H9 (cell line): ENCODE measurements at regions not wholly inside any gene's neighbourhood (a gene's known extent, or its start where the extent isn't known, plus 50 kb on each side); places are given as distances from the start of the nearest gene placed in this dataset.

Source experiments
- DNase-seq: peaks from one replicate; pipeline ENCODE4 v3.0.0-alpha.2; 2017
- H2AFZ ChIP-seq: one replicate; pipeline ENCODE4 v1.6.1; 2013; ENCODE audit warnings: mild to moderate bottlenecking, low read length, control low read depth, moderate library complexity
- H2AK5ac ChIP-seq: 2 replicates; pipeline ENCODE4 v1.6.1; 2013; ENCODE audit warnings: low read length, control low read depth, mixed read lengths; ENCODE audit not compliant: insufficient read length
- H2BK120ac ChIP-seq: one replicate; pipeline ENCODE4 v1.6.1; 2013; ENCODE audit warnings: low read depth, mild to moderate bottlenecking, low read length, control low read depth, inconsistent platforms; ENCODE audit not compliant: poor library complexity, severe bottlenecking
- H2BK12ac ChIP-seq: 2 replicates; pipeline ENCODE4 v1.6.1; 2013; ENCODE audit warnings: low read length, control low read depth, mixed read lengths, low read depth; ENCODE audit not compliant: insufficient read length
- H2BK15ac ChIP-seq: 2 replicates; pipeline ENCODE4 v1.6.1; 2013; ENCODE audit warnings: low read depth, low read length, control low read depth
- H2BK20ac ChIP-seq: one replicate; pipeline ENCODE4 v1.6.1; 2013; ENCODE audit warnings: low read depth, mild to moderate bottlenecking, low read length, control low read depth, inconsistent platforms; ENCODE audit not compliant: poor library complexity, severe bottlenecking
- H2BK5ac ChIP-seq: 2 replicates; pipeline ENCODE4 v1.6.1; 2013; ENCODE audit warnings: low read length, control low read depth, mixed read lengths; ENCODE audit not compliant: insufficient read length
- H3K14ac ChIP-seq: 2 replicates; pipeline ENCODE4 v1.6.1; 2013; ENCODE audit warnings: low read length, control low read depth; ENCODE audit not compliant: insufficient read depth
- H3K18ac ChIP-seq: 2 replicates; pipeline ENCODE4 v1.6.1; 2013; ENCODE audit warnings: low read depth, mild to moderate bottlenecking, mixed read lengths, low read length, control low read depth; ENCODE audit not compliant: insufficient read length
- H3K23ac ChIP-seq: 2 replicates; pipeline ENCODE4 v1.6.1; 2013; ENCODE audit warnings: low read length, control low read depth, mixed read lengths, low read depth; ENCODE audit not compliant: insufficient read length
- H3K23me2 ChIP-seq: 2 replicates; pipeline ENCODE4 v1.6.1; 2013; ENCODE audit warnings: low read depth, mild to moderate bottlenecking, mixed read lengths, low read length, control low read depth; ENCODE audit not compliant: insufficient read length, poor library complexity, severe bottlenecking
- H3K27ac ChIP-seq: 2 replicates; pipeline ENCODE4 v1.5.1; 2013; ENCODE audit warnings: low read length, control low read depth, mixed read lengths, low read depth; ENCODE audit not compliant: insufficient read length
- H3K27me3 ChIP-seq: 2 replicates; pipeline ENCODE4 v1.6.1; 2013; ENCODE audit warnings: low read length, control low read depth, inconsistent platforms; ENCODE audit not compliant: insufficient read depth
- H3K4ac ChIP-seq: 2 replicates; pipeline ENCODE4 v1.6.1; 2013; ENCODE audit warnings: low read depth, mild to moderate bottlenecking, control low read depth, inconsistent platforms, low read length, moderate library complexity
- H3K4me1 ChIP-seq: 2 replicates; pipeline ENCODE4 v1.6.1; 2013; ENCODE audit warnings: low read length, control low read depth, inconsistent platforms; ENCODE audit not compliant: insufficient read depth
- H3K4me2 ChIP-seq: 2 replicates; pipeline ENCODE4 v1.6.1; 2013; ENCODE audit warnings: low read length, control low read depth, mixed read lengths; ENCODE audit not compliant: insufficient read length, insufficient read depth
- H3K56ac ChIP-seq: 2 replicates; pipeline ENCODE4 v1.6.1; 2013; ENCODE audit warnings: low read depth, mild to moderate bottlenecking, mixed read lengths, low read length, control low read depth; ENCODE audit not compliant: insufficient read length
- H3K79me1 ChIP-seq: 2 replicates; pipeline ENCODE4 v1.6.1; 2013; ENCODE audit warnings: low read depth, mild to moderate bottlenecking, moderate library complexity, low read length, control low read depth, inconsistent platforms; ENCODE audit not compliant: insufficient read depth, poor library complexity, severe bottlenecking
- H3K79me2 ChIP-seq: 2 replicates; pipeline ENCODE4 v1.6.1; 2013; ENCODE audit warnings: low read length, control low read depth, inconsistent platforms; ENCODE audit not compliant: insufficient read depth
- H3K9ac ChIP-seq: 2 replicates; pipeline ENCODE4 v1.6.1; 2013; ENCODE audit warnings: low read length, control low read depth, mixed read lengths; ENCODE audit not compliant: insufficient read length; ENCODE audit errors: extremely low read depth
- H3K9me3 ChIP-seq: one replicate; pipeline ENCODE4 v1.6.1; 2013; ENCODE audit warnings: low read depth, low read length, inconsistent platforms; ENCODE audit not compliant: control insufficient read depth
- H3T11ph ChIP-seq: one replicate; pipeline ENCODE4 v1.6.1; 2013; ENCODE audit warnings: mild to moderate bottlenecking, low read length, control low read depth, inconsistent platforms
- H4K20me1 ChIP-seq: one replicate; pipeline ENCODE4 v1.6.1; 2013; ENCODE audit not compliant: control insufficient read depth, insufficient read length, insufficient read depth
- H4K5ac ChIP-seq: 2 replicates; pipeline ENCODE4 v1.6.1; 2013; ENCODE audit warnings: low read depth, mild to moderate bottlenecking, mixed read lengths, low read length, control low read depth; ENCODE audit not compliant: insufficient read length
- H4K8ac ChIP-seq: replicated peaks from 2 replicates; pipeline ENCODE4 v1.6.1; 2013; ENCODE audit warnings: low read length, control low read depth, mixed read lengths, low read depth; ENCODE audit not compliant: insufficient read length
- H4K91ac ChIP-seq: 2 replicates; pipeline ENCODE4 v1.6.1; 2013; ENCODE audit warnings: low read depth, mild to moderate bottlenecking, moderate library complexity, mixed read lengths, low read length, control low read depth; ENCODE audit not compliant: insufficient read length
- H3K27ac Mint-ChIP-seq, 3 experiments: 2 replicates in 2 of 3; 3 replicates in 1 of 3; pipeline ENCODE4 v1.8.0; 2020 to 2021; ENCODE audit warnings: mixed read lengths in 3 of 3, mild to moderate bottlenecking in 1 of 3, moderate library complexity in 1 of 3
- H3K27me3 Mint-ChIP-seq: 2 replicates; pipeline ENCODE4 v1.8.0; 2021; ENCODE audit warnings: low read depth, mild to moderate bottlenecking, moderate library complexity, mixed read lengths
- H3K36me3 Mint-ChIP-seq, 3 experiments: 2 replicates in 2 of 3; 3 replicates in 1 of 3; pipeline ENCODE4 v1.8.0; 2020 to 2021; ENCODE audit warnings: low read depth in 3 of 3, mixed read lengths in 3 of 3; ENCODE audit not compliant: insufficient read depth in 1 of 3
- H3K4me1 Mint-ChIP-seq, 2 experiments: 2 replicates each; pipeline ENCODE4 v1.8.0; 2020; ENCODE audit warnings: mixed read lengths in 2 of 2
- H3K4me3 Mint-ChIP-seq, 2 experiments: 2 replicates in 1 of 2; 3 replicates in 1 of 2; pipeline ENCODE4 v1.8.0; 2020 to 2021; ENCODE audit warnings: mild to moderate bottlenecking in 2 of 2, mixed read lengths in 2 of 2, moderate library complexity in 1 of 2
- H3K9me3 Mint-ChIP-seq, 2 experiments: 2 replicates in 1 of 2; 3 replicates in 1 of 2; pipeline ENCODE4 v1.8.0; 2020; ENCODE audit warnings: mild to moderate bottlenecking in 2 of 2, mixed read lengths in 2 of 2, moderate library complexity in 1 of 2
- WGBS: extraction: QIAGEN DNeasy Blood & Tissue Kit; methylation state at CpG from one replicate; pipeline ENCODE4 v1.1.7; 2013; ENCODE audit warnings: missing lambda C conversion rate, low lambda C conversion rate, mixed read lengths; ENCODE audit not compliant: insufficient read length; ENCODE audit errors: extremely low coverage; 5-methylcytosine and 5-hydroxymethylcytosine counted together
- TF ChIP-seq, protein P1 (sequence below): fragments of 200-600 bp; sonication (generic); conservative IDR thresholded peaks from 3 replicates; pipeline ENCODE4 v1.8.0; 2021; ENCODE audit warnings: antibody characterized with exemption, mild to moderate bottlenecking

DNA sequence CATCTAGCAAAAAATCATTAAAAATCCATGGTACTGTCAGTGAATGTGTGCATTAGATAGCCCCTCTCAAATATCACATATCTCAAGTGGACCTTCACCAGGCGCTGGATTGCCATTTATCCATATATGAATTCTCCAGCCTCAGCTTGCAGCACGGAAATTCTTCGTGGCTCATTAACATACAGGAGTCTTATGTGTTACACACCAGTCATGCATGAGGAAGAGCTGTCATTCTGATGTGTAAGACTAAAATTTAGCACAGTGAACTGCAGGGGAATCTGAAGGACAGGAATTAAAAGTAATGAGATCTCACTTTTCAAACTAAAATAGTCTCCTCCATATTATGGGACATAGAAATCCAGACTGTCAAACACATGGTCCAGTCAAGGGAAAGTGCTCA, 542.4 kb upstream of the DPP6 start:
- Histone ChIP-seq H3K9ac (no peak overlapping the region), H3K4me1 (no peaks in the 10 kb centered on the region), H4K91ac (no peak overlapping the region), H4K8ac (no peak overlapping the region), H3K4ac (no peak overlapping the region), H2AK5ac (no peak overlapping the region), H3K23me2 (no peaks in the 10 kb centered on the region), H2BK12ac (no peak overlapping the region), H3K14ac (no peak overlapping the region), H3T11ph (no peak overlapping the region), H3K79me1 (no peaks in the 10 kb centered on the region), H3K79me2 (no peaks in the 10 kb centered on the region), H2AFZ (no peak overlapping the region), H4K20me1 (no peaks in the 10 kb centered on the region), H3K56ac (no peak overlapping the region), H3K4me2 (no peak overlapping the region), H2BK120ac (no peak overlapping the region), H3K9me3 (peaks cover 13% of the 10 kb centered on the region), H4K5ac (no peak overlapping the region), H2BK20ac (no peak overlapping the region), H3K18ac (no peak overlapping the region), H2BK5ac (no peak overlapping the region), H2BK15ac (no peak overlapping the region), H3K23ac (no peak overlapping the region), H3K27ac (no peak overlapping the region), H3K27me3 (no peaks in the 10 kb centered on the region)
- Mint-ChIP-seq H3K4me1 (no peaks in the 10 kb centered on the region), H3K36me3 (peaks cover 0 to 31% (median 10%) of the 10 kb centered on the region in 3 experiments; a peak in 4 of 7 replicates), H3K9me3 (peaks cover 73 to 83% of the 10 kb centered on the region in 2 experiments), H3K4me3 (no peak overlapping the region), H3K27ac (no peak overlapping the region), H3K27me3 (0 out of 2 replicates have a peak, but pooled peaks cover 1% of the 10 kb centered on the region)
- TF ChIP-seq, protein P1, sequence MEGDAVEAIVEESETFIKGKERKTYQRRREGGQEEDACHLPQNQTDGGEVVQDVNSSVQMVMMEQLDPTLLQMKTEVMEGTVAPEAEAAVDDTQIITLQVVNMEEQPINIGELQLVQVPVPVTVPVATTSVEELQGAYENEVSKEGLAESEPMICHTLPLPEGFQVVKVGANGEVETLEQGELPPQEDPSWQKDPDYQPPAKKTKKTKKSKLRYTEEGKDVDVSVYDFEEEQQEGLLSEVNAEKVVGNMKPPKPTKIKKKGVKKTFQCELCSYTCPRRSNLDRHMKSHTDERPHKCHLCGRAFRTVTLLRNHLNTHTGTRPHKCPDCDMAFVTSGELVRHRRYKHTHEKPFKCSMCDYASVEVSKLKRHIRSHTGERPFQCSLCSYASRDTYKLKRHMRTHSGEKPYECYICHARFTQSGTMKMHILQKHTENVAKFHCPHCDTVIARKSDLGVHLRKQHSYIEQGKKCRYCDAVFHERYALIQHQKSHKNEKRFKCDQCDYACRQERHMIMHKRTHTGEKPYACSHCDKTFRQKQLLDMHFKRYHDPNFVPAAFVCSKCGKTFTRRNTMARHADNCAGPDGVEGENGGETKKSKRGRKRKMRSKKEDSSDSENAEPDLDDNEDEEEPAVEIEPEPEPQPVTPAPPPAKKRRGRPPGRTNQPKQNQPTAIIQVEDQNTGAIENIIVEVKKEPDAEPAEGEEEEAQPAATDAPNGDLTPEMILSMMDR: no peak
- no CpG with 5 or more reads among the region's 3 CpGs for WGBS
- no peak for DNase-seq
